ENCODE measurements at regions not wholly inside any gene's neighbourhood (a gene's known extent, or its start where the extent isn't known, plus 50 kb on each side); places are given as distances from the start of the nearest gene placed in this dataset.

DNA sequence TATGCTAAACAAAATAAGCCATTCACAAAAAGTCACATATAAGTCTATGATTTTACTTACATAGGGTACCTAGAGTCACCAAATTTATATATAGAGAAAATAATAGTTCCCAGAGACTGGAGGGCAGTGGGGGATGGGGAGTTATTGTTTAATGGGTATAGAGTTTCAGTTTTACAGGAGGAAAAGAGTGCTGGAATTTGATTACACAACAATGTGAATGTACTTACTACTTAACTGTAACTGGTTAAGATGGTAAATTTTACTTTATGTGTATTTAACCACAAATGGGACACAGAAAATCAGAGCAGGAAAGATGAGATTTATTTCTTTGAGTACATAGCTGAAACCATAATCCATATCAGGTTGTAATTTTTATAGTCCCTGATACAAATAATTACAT lies 144.4 kb downstream of the TMA16 start:
- DNase-seq = no peak
- no peaks in the 10 kb centered on the region for H3K36me3 ChIP-seq (ENCODE audit: control insufficient read depth, insufficient read depth, low read length)
- H3K4me3 ChIP-seq (ENCODE audit: low read length) = no peak overlapping the region
- Mint-ChIP-seq H3K36me3 (ENCODE audit: low read depth) (no peaks in the 10 kb centered on the region), H3K4me1 (peaks cover 8% of the 10 kb centered on the region), H3K9me3 (peaks cover 3% of the 10 kb centered on the region), H3K27ac (no peak overlapping the region), H3K4me3 (no peak overlapping the region), H3K27me3 (ENCODE audit: insufficient read depth) (no peaks in the 10 kb centered on the region)
- H3K9ac ChIP-seq (ENCODE audit: extremely low read depth, low read length, poor library complexity, severe bottlenecking) = no peak overlapping the region
- H3K4me1 ChIP-seq (ENCODE audit: control insufficient read depth, insufficient read depth, low read length) = no peaks in the 10 kb centered on the region
- peaks cover 7% of the 10 kb centered on the region for H3K9me3 ChIP-seq (ENCODE audit: control insufficient read depth, low read length)
- no peak overlapping the region for H3K27ac ChIP-seq (ENCODE audit: low read depth, low read length)
- TF ChIP-seq, protein P1, sequence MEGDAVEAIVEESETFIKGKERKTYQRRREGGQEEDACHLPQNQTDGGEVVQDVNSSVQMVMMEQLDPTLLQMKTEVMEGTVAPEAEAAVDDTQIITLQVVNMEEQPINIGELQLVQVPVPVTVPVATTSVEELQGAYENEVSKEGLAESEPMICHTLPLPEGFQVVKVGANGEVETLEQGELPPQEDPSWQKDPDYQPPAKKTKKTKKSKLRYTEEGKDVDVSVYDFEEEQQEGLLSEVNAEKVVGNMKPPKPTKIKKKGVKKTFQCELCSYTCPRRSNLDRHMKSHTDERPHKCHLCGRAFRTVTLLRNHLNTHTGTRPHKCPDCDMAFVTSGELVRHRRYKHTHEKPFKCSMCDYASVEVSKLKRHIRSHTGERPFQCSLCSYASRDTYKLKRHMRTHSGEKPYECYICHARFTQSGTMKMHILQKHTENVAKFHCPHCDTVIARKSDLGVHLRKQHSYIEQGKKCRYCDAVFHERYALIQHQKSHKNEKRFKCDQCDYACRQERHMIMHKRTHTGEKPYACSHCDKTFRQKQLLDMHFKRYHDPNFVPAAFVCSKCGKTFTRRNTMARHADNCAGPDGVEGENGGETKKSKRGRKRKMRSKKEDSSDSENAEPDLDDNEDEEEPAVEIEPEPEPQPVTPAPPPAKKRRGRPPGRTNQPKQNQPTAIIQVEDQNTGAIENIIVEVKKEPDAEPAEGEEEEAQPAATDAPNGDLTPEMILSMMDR (conservative IDR thresholded peaks at IDR 0.05) = no peak
- H3K27me3 ChIP-seq (ENCODE audit: control insufficient read depth, insufficient read depth, low read length, poor library complexity, severe bottlenecking) = no peaks in the 10 kb centered on the region

DNA sequence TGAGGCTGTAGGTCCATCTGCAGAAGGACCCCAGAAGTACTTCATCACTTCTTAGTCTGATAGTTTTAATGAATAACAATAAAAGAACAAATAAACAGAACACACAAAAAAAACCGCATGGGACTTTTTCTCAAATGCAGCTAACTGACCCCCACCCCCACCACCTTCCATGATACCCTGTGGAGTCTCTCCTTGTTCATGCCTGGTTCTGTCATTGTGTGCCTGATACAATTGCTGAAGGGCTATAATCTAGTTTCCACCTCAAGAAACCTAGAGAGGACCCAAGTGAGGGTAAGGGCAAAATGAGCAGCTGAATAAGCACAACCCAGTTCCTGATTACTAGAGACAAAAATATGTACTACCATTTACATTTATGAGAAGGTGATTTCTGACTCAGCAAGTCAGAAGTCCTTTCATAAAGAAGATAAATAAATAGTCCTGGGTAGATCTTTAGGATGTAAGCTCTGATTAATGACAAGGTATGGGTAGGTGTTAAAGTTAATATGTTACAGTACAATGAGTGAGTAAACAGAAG lies 155.1 kb downstream of the TMA16 start:
- Mint-ChIP-seq H3K4me1 (peaks cover 3% of the 10 kb centered on the region), H3K27me3 (ENCODE audit: insufficient read depth) (no peaks in the 10 kb centered on the region), H3K36me3 (ENCODE audit: low read depth) (no peaks in the 10 kb centered on the region), H3K27ac (no peak overlapping the region), H3K9me3 (peaks cover 18% of the 10 kb centered on the region), H3K4me3 (no peak overlapping the region)
- peaks cover 29% of the 10 kb centered on the region for H3K9me3 ChIP-seq (ENCODE audit: control insufficient read depth, low read length)
- no peak for DNase-seq
- H3K4me3 ChIP-seq (ENCODE audit: low read length) = no peak overlapping the region
- WGBS, 2 experiments (ENCODE audit: insufficient coverage in 1 of 2, insufficient read length in 1 of 2) = 80 to 100% methylated on average over 1 of the region's 1 CpG
- TF ChIP-seq, protein P1 (conservative IDR thresholded peaks at IDR 0.05) = no peak
- no peaks in the 10 kb centered on the region for H3K4me1 ChIP-seq (ENCODE audit: control insufficient read depth, insufficient read depth, low read length)
- H3K27ac ChIP-seq (ENCODE audit: low read depth, low read length) = no peak overlapping the region
- no peaks in the 10 kb centered on the region for H3K27me3 ChIP-seq (ENCODE audit: control insufficient read depth, insufficient read depth, low read length, poor library complexity, severe bottlenecking)
- no peak overlapping the region for H3K9ac ChIP-seq (ENCODE audit: extremely low read depth, low read length, poor library complexity, severe bottlenecking)
- no peaks in the 10 kb centered on the region for H3K36me3 ChIP-seq (ENCODE audit: control insufficient read depth, insufficient read depth, low read length)

DNA sequence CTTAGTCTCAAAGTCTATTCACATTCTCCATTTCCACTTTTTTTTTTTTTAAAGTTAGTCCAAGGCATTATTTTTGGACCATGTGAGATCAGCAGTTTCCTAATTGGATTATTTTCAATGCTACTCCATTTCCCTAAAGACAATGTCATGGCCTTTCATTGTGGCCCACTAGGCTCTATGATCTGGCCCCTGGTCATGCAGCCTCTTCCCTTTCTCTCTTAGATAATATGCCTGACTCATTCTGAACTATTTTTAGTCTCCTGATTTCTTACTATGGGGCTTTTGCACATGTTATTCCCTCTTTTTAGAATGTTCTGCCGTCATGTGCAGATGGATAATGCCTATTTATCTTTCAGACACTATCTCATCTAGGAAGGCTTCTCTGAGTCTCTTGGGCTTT lies 157.3 kb downstream of the TMA16 start:
- Histone ChIP-seq H3K27ac (ENCODE audit: low read depth, low read length) (no peak overlapping the region), H3K9me3 (ENCODE audit: control insufficient read depth, low read length) (peaks cover 28% of the 10 kb centered on the region), H3K4me1 (ENCODE audit: control insufficient read depth, insufficient read depth, low read length) (no peaks in the 10 kb centered on the region), H3K27me3 (ENCODE audit: control insufficient read depth, insufficient read depth, low read length, poor library complexity, severe bottlenecking) (no peaks in the 10 kb centered on the region), H3K4me3 (ENCODE audit: low read length) (no peak overlapping the region), H3K9ac (ENCODE audit: extremely low read depth, low read length, poor library complexity, severe bottlenecking) (no peak overlapping the region), H3K36me3 (ENCODE audit: control insufficient read depth, insufficient read depth, low read length) (no peaks in the 10 kb centered on the region)
- H3K4me3 Mint-ChIP-seq = no peak overlapping the region
- H3K36me3 Mint-ChIP-seq (ENCODE audit: low read depth) = peaks cover 4% of the 10 kb centered on the region
- no peaks in the 10 kb centered on the region for H3K27me3 Mint-ChIP-seq (ENCODE audit: insufficient read depth)
- peaks cover 3% of the 10 kb centered on the region for H3K4me1 Mint-ChIP-seq
- TF ChIP-seq, protein P1 (conservative IDR thresholded peaks at IDR 0.05) = no peak
- DNase-seq = no peak
- H3K9me3 Mint-ChIP-seq = peaks cover 15% of the 10 kb centered on the region
- 98 to 100% methylated on average over 1 of the region's 1 CpG for WGBS, 2 experiments (ENCODE audit: insufficient coverage in 1 of 2, insufficient read length in 1 of 2)
- H3K27ac Mint-ChIP-seq = no peak overlapping the region
